ENCODE measurements at regions not wholly inside any gene's neighbourhood (a gene's known extent, or its start where the extent isn't known, plus 50 kb on each side); places are given as distances from the start of the nearest gene placed in this dataset.

DNA sequence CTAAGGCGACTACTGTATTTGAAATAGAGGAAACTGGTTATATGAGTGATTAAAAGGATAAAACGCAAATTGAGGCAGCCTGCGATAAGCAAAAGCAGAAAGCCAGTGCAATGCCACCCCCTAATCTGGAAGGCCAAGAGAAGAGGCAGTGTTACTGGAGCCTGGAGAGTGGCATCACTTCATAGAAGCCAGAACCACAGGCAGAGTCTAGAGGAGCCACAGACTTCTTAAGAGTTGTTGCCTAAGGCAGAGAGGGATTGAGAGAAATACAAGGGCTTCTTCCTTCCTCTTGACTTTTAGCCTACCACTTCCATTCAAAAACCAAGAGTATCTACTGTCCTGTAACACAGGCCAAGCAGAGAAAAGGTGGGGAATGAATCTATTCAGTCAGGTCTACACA, 94.9 kb upstream of the SKAP2 start:
- no peaks in the 10 kb centered on the region for H3K9me3 Mint-ChIP-seq (ENCODE audit: insufficient read depth)
- Histone ChIP-seq H3K27ac (ENCODE audit: low read length in 2 of 2) (no peak overlapping the region), H3K36me3 (replicated peaks in 1 of 2; ENCODE audit: control extremely low read depth in 1 of 2, control insufficient read depth in 1 of 2, extremely low read depth in 1 of 2, insufficient read depth in 2 of 2, low read length in 1 of 2) (no peaks in the 10 kb centered on the region), H3K4me1 (ENCODE audit: control insufficient read depth in 2 of 2, insufficient read depth in 2 of 2, low read length in 2 of 2) (peaks cover 0 to 3% of the 10 kb centered on the region in 2 donors), H3K4me2 (replicated peaks; ENCODE audit: low read depth, low read length, poor library complexity, severe bottlenecking) (no peak overlapping the region), H3K27me3 (replicated peaks in 1 of 4; ENCODE audit: control extremely low read depth in 1 of 4, control insufficient read depth in 3 of 4, insufficient read depth in 4 of 4, low read length in 3 of 4) (peaks cover 0 to 5% (median 0%) of the 10 kb centered on the region in 4 experiments), H4K20me1 (ENCODE audit: control insufficient read depth, insufficient read depth, low read length, poor library complexity, severe bottlenecking) (no peaks in the 10 kb centered on the region), H2AFZ (ENCODE audit: insufficient read depth, low read depth, low read length, poor library complexity, severe bottlenecking) (no peak overlapping the region), H3K4me3 (ENCODE audit: control extremely low read depth in 1 of 5, extremely low read depth in 1 of 5, insufficient read depth in 1 of 5, low read depth in 2 of 5, low read length in 4 of 5) (no peak overlapping the region), H3K79me2 (ENCODE audit: control insufficient read depth, insufficient read depth, low read length) (no peaks in the 10 kb centered on the region), H3K9ac (ENCODE audit: low read length) (no peak overlapping the region), H3K9me3 (ENCODE audit: control extremely low read depth in 1 of 3, control insufficient read depth in 2 of 3, insufficient read depth in 1 of 3, low read length in 2 of 3) (no peaks in the 10 kb centered on the region)
- peaks cover 15% of the 10 kb centered on the region for H3K27me3 Mint-ChIP-seq
- intact Hi-C loops (cut with micrococcal nuclease) = no loop called here
- peaks cover 8% of the 10 kb centered on the region for H3K4me1 Mint-ChIP-seq
- H3K4me3 Mint-ChIP-seq = no peak overlapping the region
- CTCF ChIA-PET = no interaction called here
- POLR2A ChIA-PET = no interaction called here
- H3K27ac Mint-ChIP-seq = no peak overlapping the region
- ATAC-seq (ENCODE audit: low read depth) (no peak), DNase-seq (no peak)
- WGBS (ENCODE audit: insufficient coverage) = 90% methylated on average over 3 of the region's 3 CpGs
- TF ChIP-seq, protein P1, sequence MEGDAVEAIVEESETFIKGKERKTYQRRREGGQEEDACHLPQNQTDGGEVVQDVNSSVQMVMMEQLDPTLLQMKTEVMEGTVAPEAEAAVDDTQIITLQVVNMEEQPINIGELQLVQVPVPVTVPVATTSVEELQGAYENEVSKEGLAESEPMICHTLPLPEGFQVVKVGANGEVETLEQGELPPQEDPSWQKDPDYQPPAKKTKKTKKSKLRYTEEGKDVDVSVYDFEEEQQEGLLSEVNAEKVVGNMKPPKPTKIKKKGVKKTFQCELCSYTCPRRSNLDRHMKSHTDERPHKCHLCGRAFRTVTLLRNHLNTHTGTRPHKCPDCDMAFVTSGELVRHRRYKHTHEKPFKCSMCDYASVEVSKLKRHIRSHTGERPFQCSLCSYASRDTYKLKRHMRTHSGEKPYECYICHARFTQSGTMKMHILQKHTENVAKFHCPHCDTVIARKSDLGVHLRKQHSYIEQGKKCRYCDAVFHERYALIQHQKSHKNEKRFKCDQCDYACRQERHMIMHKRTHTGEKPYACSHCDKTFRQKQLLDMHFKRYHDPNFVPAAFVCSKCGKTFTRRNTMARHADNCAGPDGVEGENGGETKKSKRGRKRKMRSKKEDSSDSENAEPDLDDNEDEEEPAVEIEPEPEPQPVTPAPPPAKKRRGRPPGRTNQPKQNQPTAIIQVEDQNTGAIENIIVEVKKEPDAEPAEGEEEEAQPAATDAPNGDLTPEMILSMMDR (IDR thresholded peaks at IDR 0.05) = no peak
- no peak for TF ChIP-seq EZH2 (IDR thresholded peaks at IDR 0.05; ENCODE audit: borderline replicate concordance, insufficient read depth, low read depth, low read length, poor library complexity, severe bottlenecking)

- TF ChIP-seq, protein P1 (IDR thresholded peaks at IDR 0.05) = no peak
- TF ChIP-seq EZH2 (IDR thresholded peaks at IDR 0.05; ENCODE audit: borderline replicate concordance, insufficient read depth, low read depth, low read length, poor library complexity, severe bottlenecking) = no peak
- Histone ChIP-seq H3K27ac (ENCODE audit: low read length in 2 of 2) (no peak overlapping the region), H3K79me2 (ENCODE audit: control insufficient read depth, insufficient read depth, low read length) (no peaks in the 10 kb centered on the region), H3K36me3 (replicated peaks in 1 of 2; ENCODE audit: control extremely low read depth in 1 of 2, control insufficient read depth in 1 of 2, extremely low read depth in 1 of 2, insufficient read depth in 2 of 2, low read length in 1 of 2) (no peaks in the 10 kb centered on the region), H3K4me1 (ENCODE audit: control insufficient read depth in 2 of 2, insufficient read depth in 2 of 2, low read length in 2 of 2) (no peaks in the 10 kb centered on the region), H2AFZ (ENCODE audit: insufficient read depth, low read depth, low read length, poor library complexity, severe bottlenecking) (no peak overlapping the region), H4K20me1 (ENCODE audit: control insufficient read depth, insufficient read depth, low read length, poor library complexity, severe bottlenecking) (no peaks in the 10 kb centered on the region), H3K9me3 (ENCODE audit: control extremely low read depth in 1 of 3, control insufficient read depth in 2 of 3, insufficient read depth in 1 of 3, low read length in 2 of 3) (no peaks in the 10 kb centered on the region), H3K27me3 (replicated peaks in 1 of 4; ENCODE audit: control extremely low read depth in 1 of 4, control insufficient read depth in 3 of 4, insufficient read depth in 4 of 4, low read length in 3 of 4) (peaks cover 0 to 5% (median 0%) of the 10 kb centered on the region in 4 experiments), H3K4me3 (ENCODE audit: control extremely low read depth in 1 of 5, extremely low read depth in 1 of 5, insufficient read depth in 1 of 5, low read depth in 2 of 5, low read length in 4 of 5) (no peak overlapping the region), H3K9ac (ENCODE audit: low read length) (no peak overlapping the region), H3K4me2 (replicated peaks; ENCODE audit: low read depth, low read length, poor library complexity, severe bottlenecking) (no peak overlapping the region)
- intact Hi-C loops (cut with micrococcal nuclease) = no loop called here
- ATAC-seq (ENCODE audit: low read depth) = no peak
- ChIA-PET POLR2A (no interaction called here), CTCF (no interaction called here)
- Mint-ChIP-seq H3K4me3 (no peak overlapping the region), H3K4me1 (peaks cover 6% of the 10 kb centered on the region), H3K27me3 (peaks cover 15% of the 10 kb centered on the region), H3K9me3 (ENCODE audit: insufficient read depth) (no peaks in the 10 kb centered on the region), H3K27ac (no peak overlapping the region)
- WGBS (ENCODE audit: insufficient coverage) = no CpG with 5 or more reads among the region's 5 CpGs
- no peak for DNase-seq
Measured at GRCh38 chr7:26958834-26959233, 94.4 kb upstream of the SKAP2 start.
